GM19351 (cell line): ENCODE measurements at regions not wholly inside any gene's neighbourhood (a gene's known extent, or its start where the extent isn't known, plus 50 kb on each side); places are given as distances from the start of the nearest gene placed in this dataset.

Experiments
- ATAC-seq: cut with Tn5 transposase; IDR thresholded peaks from one replicate; pipeline ENCODE4 v1.9.1; 2021; ENCODE audit warnings: mild to moderate bottlenecking, moderate library complexity; ENCODE audit not compliant: unreplicated experiment

GRCh38 chr9:86836266-86836665, 111.0 kb downstream of the GAS1 start:
- ATAC-seq, result peak; percentile 2

GRCh38 chr9:86830356-86830755, 117.0 kb downstream of the GAS1 start:
- no peak for ATAC-seq

GRCh38 chr9:86829496-86830046, 117.7 kb downstream of the GAS1 start:
- no peak for ATAC-seq

- ATAC-seq, result no peak
These were observed 118.7 kb downstream of the GAS1 start for GRCh38 chr9:86828631-86829030.

- ATAC-seq, result no peak
These were observed 119.4 kb downstream of the GAS1 start for GRCh38 chr9:86827893-86828292.

GRCh38 chr9:86825299-86825698, 122.0 kb downstream of the GAS1 start:
- ATAC-seq, result no peak

GRCh38 chr9:86822006-86822801, 125.1 kb downstream of the GAS1 start:
- ATAC-seq, result no peak

- no peak for ATAC-seq
These were observed 126.1 kb downstream of the GAS1 start for GRCh38 chr9:86821006-86821845.

GRCh38 chr9:86819552-86819951, 127.8 kb downstream of the GAS1 start:
- ATAC-seq, result no peak

GRCh38 chr9:86818636-86819035, 128.7 kb downstream of the GAS1 start:
- ATAC-seq, result no peak

GRCh38 chr9:86816868-86817267, 130.4 kb downstream of the GAS1 start:
- no peak for ATAC-seq

- no peak for ATAC-seq
These were observed 130.9 kb downstream of the GAS1 start for GRCh38 chr9:86816366-86816765.

- ATAC-seq, result no peak
These were observed 134.7 kb downstream of the GAS1 start for GRCh38 chr9:86812616-86813015.

- no peak for ATAC-seq
These were observed 137.4 kb downstream of the GAS1 start for GRCh38 chr9:86809759-86810367.

- no peak for ATAC-seq
These were observed 138.2 kb downstream of the GAS1 start for GRCh38 chr9:86809151-86809550.

GRCh38 chr9:86807367-86807976, 139.8 kb downstream of the GAS1 start:
- ATAC-seq, result no peak

- ATAC-seq, result no peak
These were observed 143.3 kb downstream of the GAS1 start for GRCh38 chr9:86804011-86804410.

GRCh38 chr9:86802900-86803673, 144.2 kb downstream of the GAS1 start:
- no peak for ATAC-seq

GRCh38 chr9:86801246-86801645, 146.1 kb downstream of the GAS1 start:
- no peak for ATAC-seq

GRCh38 chr9:86800681-86801080, 146.6 kb downstream of the GAS1 start:
- ATAC-seq, result no peak
